Breast epithelium (tissue), 4 donors: ENCODE measurements at regions not wholly inside any gene's neighbourhood (a gene's known extent, or its start where the extent isn't known, plus 50 kb on each side); places are given as distances from the start of the nearest gene placed in this dataset.

Experiments
- DNase-seq, 2 donors: peaks; one replicate each; pipeline ENCODE4 v3.0.0-alpha.2; 2019; ENCODE audit warnings: low spot score in 2 of 2
- H3K27ac ChIP-seq, 2 donors: fragments of 200-600 bp; sonication (generic) in 1 of 2; one replicate each; pipeline ENCODE4 v1.5.1; 2016 to 2019; ENCODE audit warnings: mild to moderate bottlenecking in 1 of 2
- H3K27me3 ChIP-seq, 2 donors: fragments of 200-600 bp; sonication (generic) in 1 of 2; one replicate each; pipeline versions ENCODE4 v1.5.1 to v1.6.0; 2017 to 2019; ENCODE audit warnings: control low read depth in 1 of 2, mild to moderate bottlenecking in 1 of 2
- H3K36me3 ChIP-seq: fragments of 200-600 bp; one replicate; pipeline ENCODE4 v1.5.1; 2019
- H3K4me1 ChIP-seq, 2 donors: fragments of 200-600 bp; sonication (generic); one replicate each; pipeline ENCODE4 v1.5.1; 2016 to 2019; ENCODE audit warnings: control low read depth in 1 of 2
- H3K4me3 ChIP-seq, 3 donors: fragments of 200-600 bp; sonication (generic); 1 replicate in 2 of 3; 2 replicates in 1 of 3; pipeline ENCODE4 v1.5.1; 2016 to 2019; ENCODE audit warnings: mild to moderate bottlenecking in 3 of 3, moderate library complexity in 2 of 3
- H3K9me3 ChIP-seq, 2 donors: fragments of 200-600 bp; sonication (generic) in 1 of 2; one replicate each; pipeline ENCODE4 v1.5.1; 2016 to 2019; ENCODE audit warnings: control low read depth in 1 of 2
- POLR2A ChIP-seq: fragments of 450-650 bp; IDR thresholded peaks from one replicate; pipeline ENCODE4 v1.6.1; 2016; ENCODE audit warnings: antibody characterized with exemption, mild to moderate bottlenecking, moderate library complexity
- POLR2AphosphoS5 ChIP-seq, 3 donors: sonication (generic); formaldehyde crosslinking; IDR thresholded peaks; one replicate each; pipeline ENCODE4 v1.6.1; 2017; ENCODE audit warnings: antibody characterized with exemption in 3 of 3
- intact Hi-C: fragments of 100-400 bp; cut with DNase I; formaldehyde crosslinking; loops from one replicate; pipeline ENCODE4 v1.15.1; 2023; ENCODE audit warnings: low total_unique reads
- TF ChIP-seq, protein P1 (sequence below), 3 donors: fragments of 450-650 bp; IDR thresholded peaks; one replicate each; pipeline ENCODE4 v1.5.1; 2016 to 2017; ENCODE audit warnings: antibody characterized with exemption in 3 of 3, mild to moderate bottlenecking in 3 of 3, moderate library complexity in 3 of 3

DNA sequence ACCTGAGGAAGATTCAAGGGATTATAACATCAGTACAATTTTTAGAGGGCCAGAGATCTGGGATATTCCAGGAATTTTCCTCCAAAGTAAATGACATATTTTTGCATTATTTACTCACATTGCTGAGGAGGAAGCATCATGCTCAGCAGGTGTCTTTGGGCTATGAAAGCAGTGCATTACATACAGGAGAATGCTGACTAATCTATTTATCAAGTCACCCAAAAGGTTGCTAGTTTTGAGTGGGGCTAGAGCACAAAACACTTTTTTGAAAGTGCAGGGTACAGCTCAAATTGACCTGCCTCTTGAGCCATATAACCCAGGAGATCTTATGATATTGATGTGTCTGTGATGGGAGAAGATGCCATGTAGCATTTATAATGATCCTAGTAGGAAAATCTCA lies 603.1 kb downstream of the POM121L12 start:
- no peak overlapping the region for H3K4me3 ChIP-seq
- no peak for DNase-seq
- H3K9me3 ChIP-seq = peaks cover 13% of the 10 kb centered on the region in 2 donors
- no peaks in the 10 kb centered on the region for H3K27me3 ChIP-seq
- no peaks in the 10 kb centered on the region for H3K36me3 ChIP-seq
- no peak for TF ChIP-seq POLR2AphosphoS5 (IDR thresholded peaks at IDR 0.05)
- TF ChIP-seq, protein P1, sequence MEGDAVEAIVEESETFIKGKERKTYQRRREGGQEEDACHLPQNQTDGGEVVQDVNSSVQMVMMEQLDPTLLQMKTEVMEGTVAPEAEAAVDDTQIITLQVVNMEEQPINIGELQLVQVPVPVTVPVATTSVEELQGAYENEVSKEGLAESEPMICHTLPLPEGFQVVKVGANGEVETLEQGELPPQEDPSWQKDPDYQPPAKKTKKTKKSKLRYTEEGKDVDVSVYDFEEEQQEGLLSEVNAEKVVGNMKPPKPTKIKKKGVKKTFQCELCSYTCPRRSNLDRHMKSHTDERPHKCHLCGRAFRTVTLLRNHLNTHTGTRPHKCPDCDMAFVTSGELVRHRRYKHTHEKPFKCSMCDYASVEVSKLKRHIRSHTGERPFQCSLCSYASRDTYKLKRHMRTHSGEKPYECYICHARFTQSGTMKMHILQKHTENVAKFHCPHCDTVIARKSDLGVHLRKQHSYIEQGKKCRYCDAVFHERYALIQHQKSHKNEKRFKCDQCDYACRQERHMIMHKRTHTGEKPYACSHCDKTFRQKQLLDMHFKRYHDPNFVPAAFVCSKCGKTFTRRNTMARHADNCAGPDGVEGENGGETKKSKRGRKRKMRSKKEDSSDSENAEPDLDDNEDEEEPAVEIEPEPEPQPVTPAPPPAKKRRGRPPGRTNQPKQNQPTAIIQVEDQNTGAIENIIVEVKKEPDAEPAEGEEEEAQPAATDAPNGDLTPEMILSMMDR (IDR thresholded peaks at IDR 0.05) = no peak
- TF ChIP-seq POLR2A = no peak
- intact Hi-C loops = no loop called here
- H3K27ac ChIP-seq = no peak overlapping the region
- no peaks in the 10 kb centered on the region for H3K4me1 ChIP-seq

DNA sequence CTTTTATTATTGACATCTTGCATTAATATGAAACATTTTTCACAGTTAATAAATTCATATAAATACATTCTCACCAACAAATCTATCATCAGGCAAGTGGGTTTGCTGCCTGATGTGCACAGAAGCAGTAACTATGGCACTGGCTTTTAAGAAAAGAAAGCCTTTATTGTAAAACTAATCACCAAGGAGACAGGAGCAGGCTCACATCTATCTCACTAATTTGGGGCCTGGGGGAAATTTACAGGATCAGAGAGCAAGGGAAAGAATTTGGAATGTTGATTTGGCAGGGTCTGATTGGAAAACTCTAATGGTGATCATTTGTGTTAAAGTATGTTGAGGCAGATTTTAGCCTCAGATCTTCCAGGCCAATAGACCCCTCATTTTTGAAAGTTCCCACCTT lies 605.7 kb downstream of the POM121L12 start:
- H3K9me3 ChIP-seq = peaks cover 5 to 11% of the 10 kb centered on the region in 2 donors
- H3K27me3 ChIP-seq = no peaks in the 10 kb centered on the region
- no peak overlapping the region for H3K27ac ChIP-seq
- H3K4me1 ChIP-seq = no peaks in the 10 kb centered on the region
- intact Hi-C loops = no loop called here
- DNase-seq = no peak
- TF ChIP-seq POLR2AphosphoS5 (IDR thresholded peaks at IDR 0.05) (no peak), POLR2A (no peak)
- TF ChIP-seq, protein P1 (IDR thresholded peaks at IDR 0.05) = no peak
- no peak overlapping the region for H3K4me3 ChIP-seq
- H3K36me3 ChIP-seq = no peaks in the 10 kb centered on the region

DNA sequence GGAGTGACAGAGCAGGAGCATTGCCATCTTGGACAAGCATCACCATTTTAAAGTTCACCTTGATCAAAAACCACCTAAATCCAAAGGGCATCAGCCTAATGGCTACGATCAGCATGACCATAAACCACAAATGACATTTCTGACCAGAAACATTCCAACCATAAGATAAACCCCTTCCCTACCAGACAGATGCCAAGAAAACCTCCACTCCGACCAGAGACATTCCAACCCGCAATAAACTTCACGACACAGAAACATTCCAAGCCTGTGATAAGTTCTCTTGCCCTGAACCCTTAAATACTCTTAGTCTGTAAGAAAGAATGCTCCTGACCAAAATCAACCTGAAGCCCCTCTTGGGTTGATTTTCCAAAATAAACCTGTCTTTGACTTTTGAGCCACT lies 606.9 kb downstream of the POM121L12 start:
- no peaks in the 10 kb centered on the region for H3K4me1 ChIP-seq
- no peak overlapping the region for H3K27ac ChIP-seq
- H3K27me3 ChIP-seq = no peaks in the 10 kb centered on the region
- intact Hi-C loops = no loop called here
- TF ChIP-seq, protein P1 (IDR thresholded peaks at IDR 0.05) = no peak
- TF ChIP-seq POLR2A (no peak), POLR2AphosphoS5 (IDR thresholded peaks at IDR 0.05) (no peak)
- no peaks in the 10 kb centered on the region for H3K36me3 ChIP-seq
- DNase-seq = no peak
- no peak overlapping the region for H3K4me3 ChIP-seq
- peaks cover 0 to 5% of the 10 kb centered on the region in 2 donors for H3K9me3 ChIP-seq

DNA sequence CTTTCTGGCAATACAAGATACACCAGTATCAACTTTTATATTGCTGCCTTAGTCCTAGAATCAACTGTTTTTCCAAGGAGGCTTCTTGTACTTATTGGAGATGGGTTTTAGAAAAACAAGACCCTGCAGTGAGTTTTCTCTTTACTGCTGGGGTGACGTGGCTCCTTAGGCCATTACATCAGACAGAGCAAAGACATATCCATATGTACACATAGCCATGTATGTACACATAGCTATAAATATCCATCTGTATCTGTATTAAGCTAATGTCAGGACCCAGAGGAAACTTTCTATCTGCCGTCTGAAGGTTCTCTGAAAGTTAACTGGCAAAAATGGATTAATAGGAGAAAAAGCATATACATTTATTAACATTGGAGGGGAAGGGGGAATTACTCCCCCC lies 607.4 kb downstream of the POM121L12 start:
- TF ChIP-seq, protein P1 (IDR thresholded peaks at IDR 0.05) = no peak
- no peak overlapping the region for H3K27ac ChIP-seq
- no peaks in the 10 kb centered on the region for H3K27me3 ChIP-seq
- no peak for DNase-seq
- H3K36me3 ChIP-seq = no peaks in the 10 kb centered on the region
- intact Hi-C loops = no loop called here
- peaks cover 0 to 5% of the 10 kb centered on the region in 2 donors for H3K9me3 ChIP-seq
- H3K4me1 ChIP-seq = no peaks in the 10 kb centered on the region
- no peak overlapping the region for H3K4me3 ChIP-seq

DNA sequence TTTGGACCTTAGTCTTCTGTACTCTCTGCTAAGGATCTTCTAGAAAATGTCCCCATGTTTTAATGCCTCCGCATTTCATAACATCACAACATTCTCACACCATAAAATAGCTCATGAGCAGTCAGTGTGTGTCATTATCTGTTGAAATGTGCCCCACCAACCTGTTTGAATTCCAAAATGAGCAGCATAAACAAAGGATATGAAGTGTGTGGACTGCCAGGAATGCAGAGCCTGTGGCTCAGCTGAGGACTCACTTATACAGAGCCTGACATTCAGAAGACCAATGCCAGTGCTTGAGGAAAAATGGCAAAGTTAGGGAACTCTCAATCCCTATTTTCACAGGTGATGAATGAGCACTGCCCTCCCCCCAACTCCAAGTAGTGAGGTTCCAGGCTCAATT lies 621.4 kb downstream of the POM121L12 start:
- Histone ChIP-seq H3K4me3 (no peak overlapping the region), H3K36me3 (no peaks in the 10 kb centered on the region), H3K4me1 (no peaks in the 10 kb centered on the region), H3K27ac (no peak overlapping the region), H3K9me3 (peaks cover 0 to 8% of the 10 kb centered on the region in 2 donors), H3K27me3 (no peaks in the 10 kb centered on the region)
- no peak for TF ChIP-seq POLR2AphosphoS5 (IDR thresholded peaks at IDR 0.05)
- TF ChIP-seq, protein P1 (IDR thresholded peaks at IDR 0.05) = no peak
- TF ChIP-seq POLR2A = no peak
- no peak for DNase-seq
- intact Hi-C loops = no loop called here
